RWPE1 (cell line): ENCODE measurements at regions not wholly inside any gene's neighbourhood (a gene's known extent, or its start where the extent isn't known, plus 50 kb on each side); places are given as distances from the start of the nearest gene placed in this dataset.
A peak's percentile ranks its signal among the peaks of the same experiment; 100 is the strongest.

Experiments
- CTCF ChIA-PET: fragments of 350-600 bp; sonication (Branson Sonifier 250); formaldehyde crosslinking; extraction: SDS; loops from one replicate; lab custom pipeline; 2021; lab: Yijun Ruan, JAX
- POLR2A ChIA-PET: fragments of 400-600 bp; formaldehyde crosslinking; extraction: SDS; loops from one replicate; lab custom pipeline; 2020; ENCODE audit warnings: antibody characterized with exemption; ENCODE audit not compliant: low non-redundant PET; lab: Yijun Ruan, JAX
- DNase-seq: peaks from one replicate; pipeline ENCODE4 v3.0.0; 2012; ENCODE audit warnings: low spot score
- H3K27ac ChIP-seq: fragments of 450-650 bp; 2 replicates; pipeline ENCODE4 v1.5.1; 2017
- CTCF ChIP-seq: fragments of 450-650 bp; conservative IDR thresholded peaks from 2 replicates; pipeline ENCODE4 v1.5.1; 2017; ENCODE audit warnings: low read depth, mild to moderate bottlenecking

- H3K27ac ChIP-seq, result no peak overlapping the region
- POLR2A ChIA-PET, result no interaction called here
- no peak for DNase-seq
- CTCF ChIA-PET, result no interaction called here
- TF ChIP-seq CTCF, result no peak
Observed at GRCh38 chr4:166153548-166153947, 280.5 kb downstream of the TLL1 start.

GRCh38 chr4:166162327-166162726, 289.3 kb downstream of the TLL1 start:
- no peak for DNase-seq
- H3K27ac ChIP-seq, result no peak overlapping the region
- ChIA-PET CTCF (interaction anchor here (0.6 kb wide), 1 partner anchor 11 kb away, joined by 3 read pairs; no protein-coding TSS in a partner anchor), POLR2A (no interaction called here)
- TF ChIP-seq CTCF, result no peak

GRCh38 chr4:166165829-166166420, 292.9 kb downstream of the TLL1 start:
- peak; percentile 82 for TF ChIP-seq CTCF
- DNase-seq, result peak; percentile 65
- no peak overlapping the region for H3K27ac ChIP-seq
- ChIA-PET CTCF (interaction anchor here (0.5 to 1.9 kb wide), 12 partner anchors 10 to 1160 kb away, joined by 3 to 13 read pairs (median 3); no protein-coding TSS in a partner anchor), POLR2A (no interaction called here)

- POLR2A ChIA-PET, result no interaction called here
- TF ChIP-seq CTCF, result no peak
- CTCF ChIA-PET, result interaction anchor here (0.5 to 1.0 kb wide), 4 partner anchors 140 to 833 kb away, joined by 3 read pairs; no protein-coding TSS in a partner anchor
- DNase-seq, result no peak
- H3K27ac ChIP-seq, result no peak overlapping the region
Observed at GRCh38 chr4:166169111-166169510, 296.1 kb downstream of the TLL1 start.

GRCh38 chr4:166172619-166173018, 299.6 kb downstream of the TLL1 start:
- ChIA-PET CTCF (interaction anchor here (0.6 to 0.7 kb wide), 2 partner anchors 10 to 416 kb away, joined by 3 read pairs; no protein-coding TSS in a partner anchor), POLR2A (no interaction called here)
- no peak for TF ChIP-seq CTCF
- DNase-seq, result no peak
- no peak overlapping the region for H3K27ac ChIP-seq

GRCh38 chr4:166174717-166175490, 301.9 kb downstream of the TLL1 start:
- TF ChIP-seq CTCF, result no peak
- CTCF ChIA-PET, result interaction anchor here (0.6 to 1.1 kb wide), 2 partner anchors 13 to 35 kb away, joined by 3 to 4 read pairs; no protein-coding TSS in a partner anchor
- no peak for DNase-seq
- no peak overlapping the region for H3K27ac ChIP-seq
- POLR2A ChIA-PET, result no interaction called here
